ENCODE measurements at regions not wholly inside any gene's neighbourhood (a gene's known extent, or its start where the extent isn't known, plus 50 kb on each side); places are given as distances from the start of the nearest gene placed in this dataset.

DNA sequence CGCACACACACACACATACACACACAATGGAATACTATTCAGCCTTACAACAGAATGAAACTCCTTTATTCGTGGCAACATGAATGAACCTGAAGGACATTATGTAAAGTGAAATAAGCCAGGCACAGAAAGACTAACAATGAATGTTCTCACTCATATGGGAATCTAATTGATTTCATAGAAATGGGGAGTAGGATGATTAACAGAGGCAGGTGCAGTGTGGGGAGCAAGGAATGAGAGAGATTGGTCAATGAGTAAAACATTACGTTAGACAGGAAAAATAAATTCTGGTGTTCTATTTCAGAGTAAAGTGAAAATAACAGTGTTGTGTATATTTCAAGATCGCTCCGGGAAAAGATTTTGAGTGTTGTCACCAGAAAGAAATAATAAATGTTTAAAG, 694.5 kb downstream of the NXPH1 start:
- no peak for DNase-seq (ENCODE audit: low read depth, low spot score)
- TF ChIP-seq, protein P1, sequence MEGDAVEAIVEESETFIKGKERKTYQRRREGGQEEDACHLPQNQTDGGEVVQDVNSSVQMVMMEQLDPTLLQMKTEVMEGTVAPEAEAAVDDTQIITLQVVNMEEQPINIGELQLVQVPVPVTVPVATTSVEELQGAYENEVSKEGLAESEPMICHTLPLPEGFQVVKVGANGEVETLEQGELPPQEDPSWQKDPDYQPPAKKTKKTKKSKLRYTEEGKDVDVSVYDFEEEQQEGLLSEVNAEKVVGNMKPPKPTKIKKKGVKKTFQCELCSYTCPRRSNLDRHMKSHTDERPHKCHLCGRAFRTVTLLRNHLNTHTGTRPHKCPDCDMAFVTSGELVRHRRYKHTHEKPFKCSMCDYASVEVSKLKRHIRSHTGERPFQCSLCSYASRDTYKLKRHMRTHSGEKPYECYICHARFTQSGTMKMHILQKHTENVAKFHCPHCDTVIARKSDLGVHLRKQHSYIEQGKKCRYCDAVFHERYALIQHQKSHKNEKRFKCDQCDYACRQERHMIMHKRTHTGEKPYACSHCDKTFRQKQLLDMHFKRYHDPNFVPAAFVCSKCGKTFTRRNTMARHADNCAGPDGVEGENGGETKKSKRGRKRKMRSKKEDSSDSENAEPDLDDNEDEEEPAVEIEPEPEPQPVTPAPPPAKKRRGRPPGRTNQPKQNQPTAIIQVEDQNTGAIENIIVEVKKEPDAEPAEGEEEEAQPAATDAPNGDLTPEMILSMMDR (optimal IDR thresholded peaks at IDR 0.05 in 1 of 3, IDR thresholded peaks at IDR 0.05 in 1 of 3, conservative IDR thresholded peaks at IDR 0.05 in 1 of 3; ENCODE audit: extremely low read depth in 1 of 3, insufficient read depth in 2 of 3, low read length in 3 of 3), result no peak
- TF ChIP-seq EZH2 (IDR thresholded peaks at IDR 0.05; ENCODE audit: low read length), result no peak
- Histone ChIP-seq H3K27ac (ENCODE audit: control insufficient read depth, insufficient read depth, low read length) (no peak overlapping the region), H3K4me3 (ENCODE audit: control insufficient read depth in 2 of 3, extremely low read depth in 1 of 3, insufficient read depth in 2 of 3, low read depth in 1 of 3, low read length in 3 of 3) (no peak overlapping the region), H4K20me1 (ENCODE audit: control insufficient read depth, extremely low read depth, insufficient read depth, low read length) (no peaks in the 10 kb centered on the region), H3K4me1 (ENCODE audit: control insufficient read depth, extremely low read depth, insufficient read depth, low read length) (no peaks in the 10 kb centered on the region), H3K27me3 (ENCODE audit: control insufficient read depth, extremely low read depth, insufficient read depth, low read length) (no peaks in the 10 kb centered on the region), H3K36me3 (ENCODE audit: control insufficient read depth in 2 of 2, extremely low read depth in 1 of 2, insufficient read depth in 2 of 2, low read length in 2 of 2) (no peaks in the 10 kb centered on the region), H3K79me2 (ENCODE audit: control insufficient read depth, insufficient read depth, low read length) (no peaks in the 10 kb centered on the region), H2AFZ (ENCODE audit: control insufficient read depth, low read length) (no peak overlapping the region), H3K4me2 (ENCODE audit: control insufficient read depth, extremely low read depth, insufficient read depth, low read depth, low read length) (no peak overlapping the region), H3K9ac (ENCODE audit: control insufficient read depth, extremely low read depth, insufficient read depth, low read length) (no peak overlapping the region), H3K9me3 (ENCODE audit: control insufficient read depth, low read depth, low read length) (no peaks in the 10 kb centered on the region), H3K9me1 (ENCODE audit: control insufficient read depth, extremely low read depth, insufficient read depth, low read length) (no peaks in the 10 kb centered on the region)
- FAIRE-seq, result no peak
- dilution Hi-C loops (cut with MboI; ENCODE audit: extremely low pct_ligation_motif_present, low sequenced_read_pairs), result no loop called here

- TF ChIP-seq EZH2 (IDR thresholded peaks at IDR 0.05; ENCODE audit: low read length), result no peak
- TF ChIP-seq, protein P1 (optimal IDR thresholded peaks at IDR 0.05 in 1 of 3, IDR thresholded peaks at IDR 0.05 in 1 of 3, conservative IDR thresholded peaks at IDR 0.05 in 1 of 3; ENCODE audit: extremely low read depth in 1 of 3, insufficient read depth in 2 of 3, low read length in 3 of 3), result no peak
- Histone ChIP-seq H3K79me2 (ENCODE audit: control insufficient read depth, insufficient read depth, low read length) (no peaks in the 10 kb centered on the region), H3K4me2 (ENCODE audit: control insufficient read depth, extremely low read depth, insufficient read depth, low read depth, low read length) (no peak overlapping the region), H3K27me3 (ENCODE audit: control insufficient read depth, extremely low read depth, insufficient read depth, low read length) (no peaks in the 10 kb centered on the region), H3K9me3 (ENCODE audit: control insufficient read depth, low read depth, low read length) (no peaks in the 10 kb centered on the region), H3K4me1 (ENCODE audit: control insufficient read depth, extremely low read depth, insufficient read depth, low read length) (no peaks in the 10 kb centered on the region), H4K20me1 (ENCODE audit: control insufficient read depth, extremely low read depth, insufficient read depth, low read length) (no peaks in the 10 kb centered on the region), H3K36me3 (ENCODE audit: control insufficient read depth in 2 of 2, extremely low read depth in 1 of 2, insufficient read depth in 2 of 2, low read length in 2 of 2) (no peaks in the 10 kb centered on the region), H3K27ac (ENCODE audit: control insufficient read depth, insufficient read depth, low read length) (no peak overlapping the region), H3K9ac (ENCODE audit: control insufficient read depth, extremely low read depth, insufficient read depth, low read length) (no peak overlapping the region), H3K4me3 (ENCODE audit: control insufficient read depth in 2 of 3, extremely low read depth in 1 of 3, insufficient read depth in 2 of 3, low read depth in 1 of 3, low read length in 3 of 3) (no peak overlapping the region), H2AFZ (ENCODE audit: control insufficient read depth, low read length) (no peak overlapping the region), H3K9me1 (ENCODE audit: control insufficient read depth, extremely low read depth, insufficient read depth, low read length) (no peaks in the 10 kb centered on the region)
- dilution Hi-C loops (cut with MboI; ENCODE audit: extremely low pct_ligation_motif_present, low sequenced_read_pairs), result no loop called here
- no peak for FAIRE-seq
- no peak for DNase-seq (ENCODE audit: low read depth, low spot score)
Measured at GRCh38 chr7:9148687-9149086, 715.3 kb downstream of the NXPH1 start.

Measured in keratinocyte (primary cell).